HL-60 (cell line): ENCODE measurements at regions not wholly inside any gene's neighbourhood (a gene's known extent, or its start where the extent isn't known, plus 50 kb on each side); places are given as distances from the start of the nearest gene placed in this dataset.

ENCODE experiments used
- DNase-seq, 2 experiments: peaks; one replicate each; pipeline ENCODE4 v3.0.0-alpha.2; 2010 to 2020; ENCODE audit warnings: low read depth in 1 of 2, low spot score in 1 of 2
- H3K27ac ChIP-seq: fragments of 250-450 bp; sonication (Bioruptor Pico); replicated peaks from 2 replicates; pipeline ENCODE4 v1.5.1; 2020; ENCODE audit warnings: mild to moderate bottlenecking, moderate library complexity
- H3K27me3 ChIP-seq: fragments of 250-450 bp; sonication (Bioruptor Pico); 2 replicates; pipeline ENCODE4 v1.5.1; 2021; ENCODE audit warnings: mild to moderate bottlenecking, moderate library complexity; ENCODE audit not compliant: insufficient read depth, poor library complexity, severe bottlenecking
- H3K4me3 ChIP-seq: replicated peaks from 2 replicates; pipeline ENCODE4 v1.5.1; 2011; ENCODE audit warnings: mild to moderate bottlenecking, control low read depth, low read length; ENCODE audit not compliant: insufficient read depth
- CTCF ChIP-seq: IDR thresholded peaks from one replicate; pipeline ENCODE4 v1.5.1; 2011; ENCODE audit warnings: low read length, control low read depth, inconsistent platforms; ENCODE audit not compliant: insufficient read depth
- GABPA ChIP-seq: IDR thresholded peaks from 2 replicates; pipeline ENCODE4 v1.6.1; 2012; ENCODE audit warnings: low read depth
- POLR2AphosphoS5 ChIP-seq: IDR thresholded peaks from 2 replicates; pipeline ENCODE4 v1.6.1; 2012; ENCODE audit warnings: low read depth
- REST ChIP-seq: IDR thresholded peaks from 2 replicates; pipeline ENCODE4 v1.6.1; 2012; ENCODE audit warnings: low read depth; ENCODE audit not compliant: insufficient replicate concordance
- SPI1 ChIP-seq: IDR thresholded peaks from 2 replicates; pipeline ENCODE4 v1.6.1; 2012; ENCODE audit warnings: low read depth, mild to moderate bottlenecking, borderline replicate concordance

- Histone ChIP-seq H3K27ac (no peak overlapping the region), H3K27me3 (no peaks in the 10 kb centered on the region), H3K4me3 (no peak overlapping the region)
- DNase-seq: no peak
- TF ChIP-seq SPI1 (no peak), CTCF (no peak), REST (no peak), GABPA (no peak), POLR2AphosphoS5 (no peak)
Observed at GRCh38 chr7:113649556-113649955, 269.3 kb downstream of the PPP1R3A start.

DNA sequence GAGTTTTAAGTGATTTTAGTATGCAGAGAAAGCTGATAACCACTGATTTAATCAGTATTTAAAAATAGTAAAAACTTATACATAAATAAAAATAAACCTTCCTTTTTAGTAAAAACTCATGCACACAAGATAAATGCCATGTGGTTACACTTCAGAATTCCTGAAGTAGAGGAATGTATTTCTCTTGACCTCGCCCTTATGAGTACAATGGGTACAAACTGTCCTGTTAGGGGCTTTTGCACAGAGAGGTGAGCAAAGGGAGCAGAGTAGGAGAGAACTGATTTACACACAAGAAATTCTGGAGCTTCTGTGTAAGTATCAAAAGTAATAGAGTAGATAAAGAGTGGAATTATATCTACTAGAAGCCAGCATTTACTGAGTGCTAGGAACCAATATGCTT, 279.6 kb downstream of the PPP1R3A start:
- Histone ChIP-seq H3K4me3 (no peak overlapping the region), H3K27ac (no peak overlapping the region), H3K27me3 (no peaks in the 10 kb centered on the region)
- no peak for TF ChIP-seq CTCF
- TF ChIP-seq POLR2AphosphoS5: no peak
- no peak for TF ChIP-seq SPI1
- TF ChIP-seq GABPA: no peak
- TF ChIP-seq REST: no peak
- DNase-seq: no peak

DNA sequence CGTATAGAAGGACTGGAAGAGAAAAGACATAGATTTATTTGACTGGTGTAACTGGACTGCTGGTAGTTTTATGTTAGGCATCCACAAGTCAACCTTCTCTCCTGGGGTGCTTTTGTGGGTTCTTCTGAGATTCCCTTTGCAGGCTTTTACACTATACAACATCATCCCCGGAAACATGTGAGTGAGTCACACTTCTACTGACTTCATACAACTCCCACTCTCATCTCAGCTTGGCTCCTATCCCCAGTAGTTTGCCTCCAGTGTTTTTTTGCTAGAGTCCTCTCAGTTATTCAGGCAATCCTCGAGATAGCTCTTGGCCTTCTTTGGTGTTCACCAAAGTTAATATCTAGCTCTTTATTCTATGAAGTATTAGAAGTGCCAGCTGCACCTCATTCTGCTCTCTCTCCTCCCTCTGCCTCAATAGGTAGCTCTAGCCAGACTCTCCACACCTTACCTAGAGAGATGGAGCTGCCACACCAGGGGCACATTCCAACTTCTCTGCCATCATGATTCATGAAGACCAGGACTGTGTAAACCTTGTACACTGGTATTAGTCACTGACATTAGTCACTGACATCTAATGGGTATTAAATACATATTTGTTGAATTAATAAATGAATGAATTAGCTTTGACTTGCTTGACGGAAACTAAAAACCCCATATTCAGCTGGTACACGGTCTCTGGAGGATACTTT, 281.9 kb downstream of the PPP1R3A start:
- no peak for TF ChIP-seq CTCF
- TF ChIP-seq SPI1: no peak
- TF ChIP-seq POLR2AphosphoS5: no peak
- TF ChIP-seq REST: no peak
- no peak for TF ChIP-seq GABPA
- Histone ChIP-seq H3K27ac (no peak overlapping the region), H3K27me3 (no peaks in the 10 kb centered on the region), H3K4me3 (no peak overlapping the region)
- no peak for DNase-seq
